NCI-H187 treated with DMSO at 0.1 percent for 48 hours (cell line): ENCODE measurements at regions not wholly inside any gene's neighbourhood (a gene's known extent, or its start where the extent isn't known, plus 50 kb on each side); places are given as distances from the start of the nearest gene placed in this dataset.
"Not testable (repeated sequence)": the region's sequence is repeated elsewhere in the genome, so short reads cannot be mapped to it uniquely, and the experiment has no call there.

Source experiments
- DNase-seq: peaks from one replicate; lab custom pipeline; 2025; lab: John Stamatoyannopoulos, UW

DNA sequence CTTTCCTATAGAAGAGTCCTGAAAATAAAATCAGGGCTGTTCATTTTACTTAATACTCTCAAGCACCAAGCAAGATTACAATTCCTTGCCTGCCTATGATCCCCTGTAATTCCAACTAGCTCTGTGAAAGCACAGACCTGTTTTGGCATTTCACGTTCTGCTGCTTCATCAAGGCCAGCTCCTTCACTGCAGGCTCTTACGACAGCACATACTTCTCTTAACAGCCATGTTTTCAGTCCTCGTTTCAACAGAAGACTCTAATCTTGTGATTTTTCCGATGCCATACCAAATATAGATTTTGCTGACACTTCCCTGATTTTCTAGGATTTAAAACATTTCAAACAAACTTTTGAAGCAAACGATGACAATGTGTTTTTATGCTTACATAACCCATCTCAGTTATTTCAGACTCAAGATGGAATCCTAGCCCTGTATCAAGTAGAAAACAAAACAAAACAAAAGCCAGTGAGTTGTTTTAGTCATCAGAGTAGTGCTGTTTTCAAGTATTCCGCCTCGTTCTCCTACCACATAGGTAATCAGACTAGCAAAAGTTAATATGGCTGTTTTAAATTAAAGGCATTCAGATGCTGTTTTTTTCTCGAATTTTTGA lies 616.5 kb upstream of the CITED2 start:
- no peak for DNase-seq

DNA sequence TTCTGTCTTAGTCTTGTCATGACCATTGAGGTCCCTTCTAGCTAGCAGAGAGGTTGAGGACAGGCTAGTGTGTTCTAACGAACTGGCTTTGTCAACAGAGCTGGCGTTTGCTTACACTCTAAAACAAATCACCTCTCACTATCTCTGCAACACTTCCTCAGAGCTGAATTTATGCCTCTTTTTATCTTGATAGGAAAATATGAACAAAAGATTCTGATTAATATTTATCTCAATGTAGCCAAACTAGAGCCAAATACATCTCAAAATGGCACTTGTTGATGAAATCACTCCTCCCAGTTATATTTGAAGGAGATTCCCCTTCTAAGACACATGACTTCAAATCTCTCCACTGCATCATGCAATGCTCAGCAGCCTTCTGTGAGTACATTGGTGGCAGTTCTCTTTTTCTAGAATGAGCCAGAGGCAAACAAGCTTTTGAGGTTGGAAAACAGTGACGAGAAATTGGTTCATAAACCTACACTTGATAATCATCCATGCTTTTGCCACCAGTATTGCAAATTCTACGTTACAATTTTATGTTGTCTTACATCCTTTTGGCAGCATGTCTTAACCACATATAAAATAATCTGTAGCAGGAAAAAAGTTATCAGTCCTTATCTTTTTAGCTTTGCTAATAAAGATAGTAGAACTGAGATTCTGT lies 615.7 kb upstream of the CITED2 start:
- DNase-seq = no peak

DNA sequence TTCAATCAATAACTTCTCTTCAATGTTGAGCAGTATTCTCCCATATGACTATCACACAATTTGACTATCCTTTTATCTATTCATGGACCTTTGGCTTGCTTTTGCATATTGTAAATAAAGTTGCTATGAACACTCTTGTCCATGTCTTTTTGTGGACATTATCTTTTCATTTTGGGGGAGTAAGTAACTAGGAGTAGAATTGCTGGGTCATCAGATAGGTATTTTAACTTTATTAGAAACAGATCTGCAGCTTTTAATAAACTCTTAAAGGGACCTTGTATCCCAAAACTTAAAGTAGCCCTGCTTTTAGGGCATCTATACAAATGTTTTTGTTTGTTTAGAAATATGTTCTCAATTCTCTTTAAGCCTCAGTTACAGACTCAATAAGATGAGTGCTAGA lies 614.2 kb upstream of the CITED2 start:
- DNase-seq = no peak

DNA sequence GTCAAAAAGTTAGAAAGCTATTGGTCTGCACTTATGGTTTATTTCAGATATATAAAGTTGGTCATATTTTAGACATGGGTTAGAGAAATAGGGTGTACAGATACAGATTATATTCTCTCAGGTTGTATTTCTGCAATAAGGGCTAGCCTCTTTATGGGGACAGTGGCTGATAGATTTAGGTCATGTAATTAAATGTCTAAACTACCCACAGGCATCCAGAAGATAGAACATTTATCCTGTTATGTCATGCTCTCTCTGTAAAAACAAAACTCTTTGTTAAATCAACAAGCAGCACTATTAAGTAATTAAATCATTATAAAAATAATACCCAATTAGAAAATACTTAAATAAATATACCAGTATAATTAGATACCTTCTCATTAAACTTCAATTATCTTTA lies 612.6 kb upstream of the CITED2 start:
- DNase-seq = no peak

DNA sequence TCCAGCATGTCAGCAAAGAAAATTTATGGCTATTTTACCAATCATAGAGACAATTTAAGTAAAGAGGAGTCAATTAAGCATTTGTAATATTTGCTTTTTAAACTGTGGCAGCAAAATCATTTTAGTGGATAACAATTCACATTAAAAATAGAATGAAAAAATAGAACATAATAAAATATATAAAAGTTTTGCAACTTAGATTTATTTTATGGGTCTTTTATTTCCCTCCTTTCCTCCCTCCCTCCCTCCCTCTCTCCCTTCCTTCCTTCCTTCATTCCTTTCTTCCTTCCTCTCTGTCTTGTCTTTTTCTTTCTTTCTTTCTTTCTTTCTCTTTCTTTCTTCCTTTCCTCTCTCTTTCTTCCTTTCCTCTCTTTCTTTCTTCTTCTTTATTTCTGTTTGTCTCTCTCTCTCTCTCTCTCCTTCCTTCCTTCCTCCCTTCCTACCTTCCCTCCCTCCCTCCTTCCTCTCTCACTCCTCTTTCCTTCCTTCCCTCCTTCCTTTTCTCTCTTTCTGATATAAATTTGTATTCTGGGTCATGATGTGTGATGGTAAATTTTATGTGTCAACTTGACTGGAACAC lies 610.9 kb upstream of the CITED2 start:
- DNase-seq = no peak

DNA sequence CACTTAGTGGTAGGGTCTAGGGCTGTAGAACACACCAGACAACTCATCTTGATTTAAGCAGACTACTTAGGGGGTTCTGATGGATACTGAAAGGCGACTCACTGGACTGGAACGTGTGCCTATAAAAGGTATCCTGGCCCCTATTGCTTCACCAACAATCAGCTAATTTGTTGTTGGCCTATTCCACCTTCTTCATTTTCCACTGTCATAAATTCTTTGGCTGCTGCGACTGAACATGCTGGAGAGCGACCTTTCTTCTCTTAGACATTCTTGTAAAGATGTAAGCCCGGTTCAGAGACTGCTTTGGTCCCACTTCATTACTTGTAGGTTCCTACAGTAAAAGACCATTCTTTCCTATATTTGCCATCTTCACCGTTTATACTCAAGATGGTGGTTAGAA lies 609.9 kb upstream of the CITED2 start:
- DNase-seq = no peak

DNA sequence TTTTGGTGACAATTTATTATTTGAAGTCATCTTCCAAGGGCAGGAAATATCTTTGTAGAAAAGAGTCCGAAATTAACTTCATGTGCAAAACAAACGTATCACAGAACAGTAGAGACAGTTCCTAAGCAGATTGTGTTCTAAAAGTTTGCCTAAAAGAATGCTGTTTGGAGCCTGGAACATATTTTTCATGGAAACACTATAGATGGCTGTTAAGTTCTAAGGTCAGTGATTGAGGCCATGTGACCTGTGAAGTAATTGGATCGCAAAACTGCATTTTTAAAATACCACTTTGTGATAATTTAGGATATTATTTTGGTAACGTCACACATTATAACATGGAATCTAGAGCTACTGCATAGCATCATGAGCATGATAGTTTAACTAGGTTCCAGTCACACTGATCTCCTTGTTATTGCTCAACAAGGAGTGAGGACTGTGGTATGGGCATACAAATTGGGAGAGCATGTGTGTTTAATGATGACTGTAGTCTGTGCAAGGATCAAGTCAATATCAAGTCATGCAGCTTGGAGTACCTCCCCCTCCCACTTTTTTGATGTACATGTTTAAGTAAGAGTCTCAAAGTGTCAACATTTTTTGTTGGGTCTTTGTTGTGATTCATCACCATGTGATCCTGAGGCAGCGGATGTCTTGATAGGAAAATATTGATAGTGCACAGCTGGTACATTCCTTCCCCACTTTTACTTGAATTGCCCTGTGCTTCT lies 609.3 kb upstream of the CITED2 start:
- no peak for DNase-seq

DNA sequence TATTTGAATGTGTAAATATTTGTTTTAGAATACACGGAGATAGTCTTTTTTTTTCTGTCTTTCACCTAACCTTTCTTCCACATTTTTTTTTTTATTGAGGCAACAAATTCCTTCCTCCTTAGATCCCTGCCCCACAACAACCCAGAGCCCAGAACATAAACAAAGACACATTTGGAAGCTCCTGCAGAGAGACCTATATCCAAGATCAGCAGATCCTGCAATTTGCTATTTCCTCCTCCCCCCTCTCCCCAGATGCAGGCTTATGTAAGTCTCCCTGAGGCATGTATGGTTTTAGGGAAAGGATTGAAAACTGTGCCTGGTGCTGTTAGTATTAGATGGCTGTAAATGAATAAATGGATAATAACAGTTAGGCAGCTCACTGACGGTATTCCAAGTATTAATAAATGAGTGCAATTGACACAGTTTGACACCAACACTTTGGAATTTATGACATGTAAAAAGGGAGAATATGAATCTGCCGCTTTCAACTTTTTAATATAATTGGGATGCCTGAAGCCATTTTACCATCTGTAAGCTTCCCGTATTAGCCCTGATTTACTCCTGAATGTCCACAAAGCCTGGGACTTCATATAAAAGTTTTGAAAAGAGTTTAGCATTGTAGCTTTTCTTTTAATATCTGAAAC lies 608.3 kb upstream of the CITED2 start:
- no peak for DNase-seq

DNA sequence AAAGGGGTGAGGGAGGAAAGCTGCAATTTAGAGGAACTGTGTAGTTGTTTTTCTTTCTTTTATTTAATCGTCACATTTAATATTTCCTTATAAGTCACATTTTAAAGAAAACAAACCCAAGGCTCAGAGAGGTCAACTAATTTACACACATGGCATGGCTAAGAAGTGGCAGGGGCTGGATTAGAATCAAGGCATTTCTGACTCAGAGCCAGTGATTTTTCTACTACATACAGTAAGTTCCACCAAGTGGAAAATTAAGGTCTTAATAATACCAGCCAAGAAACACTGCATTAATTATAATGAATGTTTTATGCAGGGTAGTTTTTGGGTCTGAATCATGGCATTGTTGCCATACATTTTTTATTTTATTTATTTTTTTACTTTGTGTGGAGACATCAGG lies 607.7 kb upstream of the CITED2 start:
- no peak for DNase-seq

DNA sequence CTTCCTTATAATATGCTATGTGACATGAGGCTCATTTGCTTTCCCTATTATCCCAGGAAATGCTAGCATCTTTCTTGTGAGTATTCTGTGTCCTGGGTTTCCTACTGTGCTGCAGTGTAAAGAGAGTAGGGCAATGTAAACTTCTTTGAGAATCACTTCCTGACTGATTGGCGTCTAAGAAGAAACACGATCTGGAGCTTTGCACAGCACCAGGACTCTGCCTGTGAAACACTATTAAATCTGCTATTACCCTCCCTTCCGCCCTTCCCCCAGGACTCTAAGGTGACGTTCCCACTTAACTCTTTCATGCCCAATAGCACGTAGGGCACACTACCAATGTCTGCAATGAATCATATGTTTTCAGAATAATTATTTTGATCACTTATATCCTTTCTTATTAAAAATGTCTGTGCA lies 607.3 kb upstream of the CITED2 start:
- no peak for DNase-seq

DNA sequence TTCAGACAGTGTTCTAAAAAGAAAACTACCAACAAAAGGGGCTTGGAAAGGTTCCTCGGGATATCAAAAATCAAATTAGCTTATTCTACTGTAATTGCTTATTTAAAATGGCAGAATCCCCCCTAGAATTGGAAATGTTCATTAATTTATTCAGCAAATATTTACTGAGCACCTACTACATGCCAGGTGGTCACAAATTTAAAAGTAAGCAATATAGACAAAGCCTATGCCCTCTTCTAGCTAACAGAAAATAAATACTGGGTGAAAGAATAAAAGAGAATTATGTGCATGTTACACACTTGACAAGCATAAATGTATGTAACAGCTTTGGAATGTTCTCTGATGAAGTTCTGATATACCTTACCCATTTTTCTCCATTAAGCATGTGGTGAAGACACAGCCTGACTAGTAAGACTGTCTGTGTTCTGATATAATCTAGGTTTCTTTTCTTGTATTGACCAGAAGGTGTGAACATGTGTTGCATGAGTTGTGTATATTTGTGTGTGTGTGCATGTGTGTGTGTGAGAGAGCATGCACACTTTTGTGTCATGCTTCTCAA lies 606.7 kb upstream of the CITED2 start:
- DNase-seq = no peak

DNA sequence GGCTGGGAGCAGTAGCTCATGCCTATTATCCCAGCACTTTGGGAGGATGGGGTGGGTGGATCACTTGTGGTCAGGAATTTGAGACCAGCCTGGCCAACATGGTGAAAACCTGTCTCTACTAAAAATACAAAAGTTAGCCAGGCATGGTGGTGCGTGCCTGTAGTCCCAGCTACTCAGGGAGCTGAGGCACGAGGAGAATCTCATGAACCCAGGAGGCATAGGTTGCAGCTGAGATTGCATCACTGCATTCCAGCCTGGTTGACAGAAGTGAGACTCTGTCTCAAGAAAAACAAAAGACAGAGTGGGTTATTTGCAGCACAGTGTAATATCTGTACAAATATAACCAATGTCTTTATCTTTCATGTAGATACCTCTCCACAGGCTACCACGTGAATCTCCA lies 606.2 kb upstream of the CITED2 start:
- not testable (repeated sequence) for DNase-seq

DNA sequence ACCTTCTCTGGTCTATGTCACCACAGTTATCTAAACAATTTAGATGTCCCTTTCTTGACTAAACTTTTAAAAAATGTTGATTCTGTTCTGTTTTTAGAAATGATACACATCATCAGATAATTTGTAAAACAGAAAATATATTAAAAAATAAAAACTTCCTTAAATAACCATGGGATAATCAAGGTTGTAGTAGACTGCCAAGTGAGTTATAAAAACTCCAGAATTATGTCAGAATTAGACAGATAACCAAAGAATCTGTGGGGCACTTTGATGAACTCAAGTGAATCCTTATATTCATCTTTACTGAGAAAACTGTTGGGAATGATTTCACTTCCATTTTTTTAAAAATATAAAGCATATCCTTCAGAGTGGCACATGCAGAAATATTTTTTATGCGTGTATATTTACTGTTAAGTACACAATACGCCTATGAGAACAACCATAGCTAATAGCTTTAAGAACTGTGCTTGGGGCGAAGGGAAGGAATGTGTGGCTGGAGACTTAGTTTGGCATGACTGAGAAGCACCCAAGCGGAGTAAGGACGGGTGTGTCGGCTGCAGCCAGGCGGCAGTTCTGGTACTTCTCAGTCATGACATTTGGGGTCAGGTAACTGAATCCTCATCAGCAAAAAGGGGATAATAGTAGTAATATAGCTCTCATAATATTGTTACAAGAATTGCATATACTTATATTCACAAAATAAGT lies 604.7 kb upstream of the CITED2 start:
- no peak for DNase-seq

DNA sequence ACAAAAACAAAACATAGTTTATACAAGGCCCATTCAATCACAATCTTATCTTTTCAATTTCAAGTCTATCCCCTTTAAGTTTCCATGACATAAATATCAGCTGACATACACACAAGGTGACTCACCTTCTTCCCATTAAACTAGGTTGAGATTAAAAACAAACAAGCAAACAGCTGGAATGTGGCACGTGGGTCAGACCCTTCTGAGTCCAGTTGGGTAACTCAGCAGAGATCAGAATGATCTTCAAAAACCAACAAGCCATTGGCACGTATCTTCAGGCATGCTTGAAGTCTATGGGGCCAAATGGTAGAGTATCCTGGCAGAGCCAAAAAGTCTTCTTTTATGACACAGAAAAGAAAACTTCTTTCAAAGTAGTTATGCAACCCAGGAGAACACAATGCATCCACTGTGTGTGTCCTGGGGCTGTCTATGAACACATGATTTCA lies 603.5 kb upstream of the CITED2 start:
- DNase-seq = no peak

DNA sequence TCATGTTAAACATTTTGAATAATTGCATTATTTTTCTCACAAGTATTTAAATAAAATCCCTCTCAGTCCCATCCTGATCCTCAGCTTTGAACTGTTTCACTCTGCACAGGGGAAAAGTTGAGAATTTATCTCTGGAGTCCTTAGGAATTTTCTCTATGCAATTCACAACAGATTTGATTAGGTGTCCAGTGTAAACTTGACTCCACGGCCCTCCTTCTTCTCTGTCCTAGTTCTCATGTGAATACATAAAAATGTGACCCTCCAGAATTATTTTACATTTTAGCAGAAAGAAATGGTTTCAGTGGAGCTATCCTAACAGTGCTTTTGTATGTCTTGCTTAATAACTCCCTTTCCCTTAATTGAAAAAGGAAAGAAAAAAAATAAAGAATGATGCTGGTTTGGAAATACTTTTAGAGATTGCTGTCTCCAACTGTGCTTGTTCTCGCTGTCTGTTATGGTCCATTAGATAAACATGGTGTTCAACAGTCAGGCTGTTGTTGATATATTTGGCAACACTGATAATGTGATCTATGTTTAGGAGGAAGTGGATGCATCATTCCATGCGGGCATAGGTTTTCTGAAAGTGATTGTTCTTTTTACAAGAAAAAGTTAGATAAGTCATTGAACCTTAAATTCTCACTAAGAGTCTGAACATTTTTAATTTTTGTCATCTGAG lies 599.4 kb upstream of the CITED2 start:
- no peak for DNase-seq

DNA sequence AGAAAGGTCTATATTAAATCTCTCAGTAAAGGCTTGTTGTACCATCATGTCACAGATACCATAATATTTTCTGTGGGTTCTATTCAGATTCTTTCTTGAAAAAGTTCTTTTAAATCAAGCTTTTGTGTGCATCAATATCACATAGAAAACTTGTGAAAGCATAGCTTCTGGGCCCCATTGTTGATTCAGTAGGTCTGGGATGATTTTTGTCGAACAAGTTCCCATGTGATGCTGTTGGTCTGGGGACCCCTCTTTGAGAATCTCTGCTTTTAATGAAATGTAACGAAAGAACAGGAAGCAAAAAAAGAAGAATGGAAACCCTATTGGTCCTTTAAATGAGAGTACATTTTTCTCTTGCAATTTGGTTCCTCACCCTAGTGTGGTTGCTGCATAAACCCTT lies 597.7 kb upstream of the CITED2 start:
- no peak for DNase-seq

DNA sequence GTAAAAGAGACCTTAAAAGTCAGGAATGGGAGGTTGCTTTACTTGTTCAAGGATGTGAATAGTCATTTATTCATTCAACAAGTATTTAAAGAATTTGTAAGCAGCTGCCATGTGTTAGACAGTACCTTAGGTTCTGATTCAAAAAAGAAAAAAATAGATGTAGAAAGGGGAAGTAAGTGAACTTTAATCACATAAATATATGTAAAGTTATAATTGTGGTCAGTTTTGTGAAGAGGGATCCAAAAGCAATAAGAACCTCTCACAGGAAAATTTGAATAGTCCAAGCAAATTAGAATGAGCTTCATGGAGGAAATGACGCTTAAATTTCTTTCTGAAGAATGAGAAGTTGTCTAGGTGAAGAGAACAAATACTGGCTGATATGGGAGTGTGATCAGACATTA lies 596.1 kb upstream of the CITED2 start:
- DNase-seq = no peak

DNA sequence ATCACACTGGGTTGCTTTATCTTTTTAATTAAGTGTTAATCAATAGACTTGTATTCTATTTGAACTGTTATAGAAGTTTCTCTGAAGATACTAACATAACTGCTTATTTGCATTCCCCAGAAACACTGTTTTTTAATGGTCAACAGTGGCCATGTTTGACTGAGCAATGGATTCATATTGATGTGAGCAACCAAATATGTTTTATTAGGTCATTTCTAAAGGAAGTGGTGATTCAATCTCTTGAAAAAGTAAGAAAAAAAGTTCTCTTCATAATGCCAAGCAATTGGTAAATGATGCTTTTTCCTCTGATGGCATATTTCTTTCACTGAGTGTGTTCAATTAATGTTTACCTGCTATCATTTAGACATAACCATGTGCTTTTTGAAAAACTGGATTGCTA lies 593.0 kb upstream of the CITED2 start:
- no peak for DNase-seq

DNA sequence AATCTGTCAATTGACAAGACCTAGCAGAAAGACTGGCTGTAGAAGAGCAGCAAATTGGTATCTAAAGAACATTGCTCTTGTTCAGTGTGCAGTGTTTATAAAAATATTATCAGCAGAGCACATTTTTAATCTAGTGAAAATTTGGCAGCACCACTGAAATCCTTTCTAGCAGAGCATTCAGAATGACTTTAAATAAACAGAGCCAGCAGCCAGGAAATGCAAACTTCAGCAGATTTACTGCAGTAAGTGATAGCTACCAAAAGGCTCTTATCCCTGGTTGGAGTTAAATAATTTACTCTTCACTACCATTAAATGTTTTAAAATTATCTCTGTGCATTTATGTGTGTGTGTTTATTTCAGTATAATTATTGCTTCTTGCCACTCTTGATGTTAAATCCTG lies 590.9 kb upstream of the CITED2 start:
- no peak for DNase-seq

DNA sequence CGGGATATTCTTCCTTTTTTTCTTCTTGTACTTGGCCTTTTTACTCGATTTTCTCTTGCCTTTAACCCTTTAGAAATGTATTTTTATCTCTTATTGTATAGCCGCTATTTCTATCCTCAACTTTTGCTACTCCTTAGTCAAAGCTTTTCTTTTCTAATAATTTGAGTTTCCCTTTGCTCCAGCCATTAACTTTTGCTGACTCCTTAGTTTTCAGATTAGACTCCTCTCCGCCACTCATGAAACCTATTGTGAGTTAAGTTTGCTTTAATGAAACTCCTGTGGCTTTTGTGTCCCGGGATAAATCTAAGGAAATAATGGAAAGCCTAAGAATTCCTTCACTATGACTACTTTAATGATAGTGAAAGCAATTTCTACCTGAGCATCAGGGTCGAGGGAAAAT lies 590.3 kb upstream of the CITED2 start:
- no peak for DNase-seq
